H1 (cell line): ENCODE measurements at regions not wholly inside any gene's neighbourhood (a gene's known extent, or its start where the extent isn't known, plus 50 kb on each side); places are given as distances from the start of the nearest gene placed in this dataset.
A peak's percentile ranks its signal among the peaks of the same experiment; 100 is the strongest.

ENCODE experiments used
- BACH1 ChIP-seq: IDR thresholded peaks from 2 replicates; pipeline ENCODE4 v1.6.1; 2012; ENCODE audit warnings: low read length, improper control_type of control experiment
- CTCF ChIP-seq, 3 experiments: IDR thresholded peaks; 1 replicate in 2 of 3; 2 replicates in 1 of 3; pipeline versions ENCODE4 v1.5.1 to v1.6.1; 2011; ENCODE audit warnings: low read length in 3 of 3, mild to moderate bottlenecking in 3 of 3, inconsistent platforms in 2 of 3, low read depth in 1 of 3, moderate library complexity in 1 of 3; ENCODE audit not compliant: insufficient read depth in 1 of 3; ENCODE audit errors: control extremely low read depth in 1 of 3
- MAFK ChIP-seq: IDR thresholded peaks from 2 replicates; pipeline ENCODE4 v1.6.1; 2012; ENCODE audit warnings: low read depth, mild to moderate bottlenecking, improper control_type of control experiment, low read length
- POLR2A ChIP-seq, 2 experiments: IDR thresholded peaks; 1 replicate in 1 of 2; 2 replicates in 1 of 2; pipeline ENCODE4 v1.6.1; 2011; ENCODE audit warnings: low read depth in 2 of 2, low read length in 2 of 2, mild to moderate bottlenecking in 2 of 2; ENCODE audit errors: control extremely low read depth in 1 of 2
- RAD21 ChIP-seq, 2 experiments: IDR thresholded peaks in 1 of 2; conservative IDR thresholded peaks in 1 of 2; 2 replicates each; pipeline ENCODE4 v1.6.1; 2011; ENCODE audit warnings: low read depth in 2 of 2, low read length in 2 of 2, improper control_type of control experiment in 1 of 2, inconsistent platforms in 1 of 2, mild to moderate bottlenecking in 1 of 2, moderate library complexity in 1 of 2
- SRF ChIP-seq: IDR thresholded peaks from 2 replicates; pipeline ENCODE4 v1.6.1; 2011; ENCODE audit warnings: mild to moderate bottlenecking, low read depth, low read length, moderate library complexity

GRCh38 chr17:5793899-5794298, 209.6 kb upstream of the NLRP1 start:
- TF ChIP-seq RAD21 (IDR thresholded peaks at IDR 0.05 in 1 of 2, conservative IDR thresholded peaks at IDR 0.05 in 1 of 2; ENCODE audit: low read depth in 2 of 2, low read length in 2 of 2) (peak; percentile 88 to 96), MAFK (no peak), BACH1 (no peak), CTCF (IDR thresholded peaks at IDR 0.05; ENCODE audit: control extremely low read depth in 1 of 3, insufficient read depth in 1 of 3, low read depth in 1 of 3, low read length in 3 of 3) (peak; percentile 49 to 80 (median 77)), SRF (no peak), POLR2A (IDR thresholded peaks at IDR 0.05; ENCODE audit: control extremely low read depth in 1 of 2, low read depth in 2 of 2, low read length in 2 of 2) (no peak)
